ENCODE measurements at regions not wholly inside any gene's neighbourhood (a gene's known extent, or its start where the extent isn't known, plus 50 kb on each side); places are given as distances from the start of the nearest gene placed in this dataset.
"Not testable (repeated sequence)": the region's sequence is repeated elsewhere in the genome, so short reads cannot be mapped to it uniquely, and the experiment has no call there.

DNA sequence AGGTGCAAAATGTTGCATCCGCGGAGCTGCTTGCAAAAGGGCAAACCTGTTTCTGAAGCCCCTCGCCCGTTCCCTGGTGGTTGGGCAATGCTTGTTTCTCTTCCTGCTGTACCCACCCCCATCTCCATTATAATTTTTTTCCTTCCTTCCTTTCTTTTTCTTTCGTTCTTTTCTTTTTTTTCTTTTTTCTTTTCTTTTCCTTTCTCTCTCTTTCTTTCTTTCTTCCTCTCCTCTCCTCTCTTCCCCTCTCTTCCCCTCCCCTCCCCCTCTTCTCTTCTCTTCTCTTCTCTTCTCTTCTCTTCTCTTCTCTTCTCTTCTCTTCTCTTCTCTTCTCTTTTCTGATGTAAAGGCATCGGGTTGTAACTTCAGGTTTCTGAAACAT, 278.2 kb downstream of the GATA3 start:
- no peak for DNase-seq (ENCODE audit: low read depth in 1 of 2, low spot score in 1 of 2)

DNA sequence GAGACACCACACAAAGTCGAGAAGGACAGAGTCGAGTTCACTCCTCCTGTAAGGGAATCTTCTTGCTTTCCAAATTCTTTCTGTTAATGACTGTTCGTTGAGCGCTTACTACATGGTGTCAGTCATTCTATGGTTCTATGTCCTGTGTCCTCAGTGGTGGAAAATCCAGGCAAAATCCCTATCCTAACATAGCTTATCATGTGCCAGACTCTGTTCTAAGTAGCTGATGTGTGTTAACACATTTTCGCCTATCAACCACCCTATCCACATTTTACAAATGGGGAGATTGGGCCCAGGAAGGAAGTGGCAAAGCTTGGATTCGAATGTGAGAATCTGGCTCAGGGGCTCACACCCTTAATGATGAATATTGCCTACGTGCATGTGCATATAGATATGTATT, 280.1 kb downstream of the GATA3 start:
- no peak for DNase-seq (ENCODE audit: low read depth in 1 of 2, low spot score in 1 of 2)

DNA sequence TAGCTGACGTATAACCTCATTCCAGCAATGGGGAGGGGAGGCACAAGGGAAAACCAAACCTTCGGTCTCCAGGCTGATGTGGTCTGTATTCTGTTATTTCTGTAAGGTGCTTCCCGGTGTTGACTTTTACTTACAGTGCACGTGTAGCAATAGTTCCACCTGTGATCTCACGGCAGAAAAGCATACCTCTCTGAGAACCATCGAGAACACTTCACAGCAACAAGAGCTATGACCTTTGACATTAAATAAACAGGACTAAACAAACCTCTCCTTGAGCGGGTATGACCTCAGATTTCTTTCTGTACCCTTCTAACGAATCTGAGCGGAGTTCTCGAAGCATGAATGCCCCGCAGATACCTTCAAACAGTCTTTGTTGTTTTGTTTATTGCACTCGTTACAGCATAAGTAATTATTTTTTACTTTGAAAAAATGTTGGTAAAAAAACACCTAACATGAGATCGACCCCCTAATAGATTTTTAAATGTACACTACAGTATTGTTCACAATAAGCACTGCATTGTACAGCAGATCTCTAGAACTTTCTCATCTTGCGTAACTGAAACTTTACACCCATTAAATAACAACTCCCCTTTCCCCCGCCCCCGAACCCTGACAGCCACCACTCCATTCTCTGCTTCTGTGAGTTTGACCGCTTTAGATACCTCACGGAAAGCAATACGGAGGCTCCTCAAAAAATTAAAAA, 282.3 kb downstream of the GATA3 start:
- DNase-seq (ENCODE audit: low read depth in 1 of 2, low spot score in 1 of 2), result no peak

DNA sequence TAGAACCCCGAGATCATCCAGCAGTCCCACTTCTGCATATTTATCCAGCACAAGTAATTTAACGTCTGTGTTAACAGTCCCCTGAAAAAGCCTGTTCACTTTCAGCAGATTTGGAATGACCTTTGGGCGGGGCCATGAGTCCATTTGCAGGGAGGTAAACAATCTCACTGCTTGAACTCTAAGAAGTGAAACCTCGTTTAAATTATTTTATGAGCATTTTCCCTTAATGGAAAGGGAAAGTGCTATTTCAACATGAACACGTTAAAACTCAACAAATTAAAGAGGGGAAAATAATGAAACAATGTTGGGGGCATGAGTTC, 282.8 kb downstream of the GATA3 start:
- no peak for DNase-seq (ENCODE audit: low read depth in 1 of 2, low spot score in 1 of 2)

DNA sequence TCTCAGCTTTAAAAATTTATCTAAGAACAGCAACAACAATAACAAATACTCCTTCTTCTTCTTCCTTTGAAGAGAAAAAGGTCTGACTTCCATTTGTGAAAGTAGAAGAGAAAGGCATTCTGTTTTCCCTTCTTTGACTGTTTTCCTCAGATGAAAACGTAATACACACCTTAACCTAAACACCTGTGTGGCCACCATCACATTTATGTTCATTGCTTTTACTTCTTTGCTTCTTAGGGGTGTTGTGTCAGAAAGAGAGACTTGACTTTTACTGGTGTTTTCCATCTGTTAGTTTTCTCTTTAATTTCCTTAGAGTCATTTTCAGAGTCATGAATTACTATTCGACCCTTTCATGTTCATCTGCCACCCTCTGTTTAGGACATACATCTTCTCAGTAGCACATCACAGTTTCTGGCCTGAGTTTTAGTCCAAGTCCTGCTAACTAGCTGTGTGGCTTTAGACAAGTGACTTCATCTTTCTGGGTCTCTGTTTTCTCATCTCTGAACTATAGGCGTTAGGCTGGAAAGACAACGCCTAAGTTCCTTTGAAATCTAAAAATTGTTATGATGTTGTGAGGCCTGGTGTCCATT, 283.8 kb downstream of the GATA3 start:
- no peak for DNase-seq (ENCODE audit: low read depth in 1 of 2, low spot score in 1 of 2)

DNA sequence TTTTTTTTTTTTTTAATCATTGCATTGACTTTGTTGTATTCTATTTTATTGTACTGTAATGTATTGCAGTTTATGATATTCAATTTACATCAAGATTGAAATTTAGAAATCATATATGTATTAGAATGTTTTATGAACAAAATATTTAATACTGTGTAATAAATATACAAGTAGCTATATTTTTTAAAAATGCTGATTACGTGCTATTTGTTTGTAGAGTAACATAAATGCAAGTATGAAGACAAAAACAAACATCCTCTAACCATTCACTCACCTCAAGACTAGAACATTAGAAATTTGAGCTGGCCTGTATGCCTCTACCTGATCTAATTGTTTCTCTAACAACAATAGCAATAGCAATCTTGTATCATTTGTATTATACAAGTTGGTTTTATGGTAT, 290.3 kb downstream of the GATA3 start:
- no peak for DNase-seq (ENCODE audit: low read depth in 1 of 2, low spot score in 1 of 2)

DNA sequence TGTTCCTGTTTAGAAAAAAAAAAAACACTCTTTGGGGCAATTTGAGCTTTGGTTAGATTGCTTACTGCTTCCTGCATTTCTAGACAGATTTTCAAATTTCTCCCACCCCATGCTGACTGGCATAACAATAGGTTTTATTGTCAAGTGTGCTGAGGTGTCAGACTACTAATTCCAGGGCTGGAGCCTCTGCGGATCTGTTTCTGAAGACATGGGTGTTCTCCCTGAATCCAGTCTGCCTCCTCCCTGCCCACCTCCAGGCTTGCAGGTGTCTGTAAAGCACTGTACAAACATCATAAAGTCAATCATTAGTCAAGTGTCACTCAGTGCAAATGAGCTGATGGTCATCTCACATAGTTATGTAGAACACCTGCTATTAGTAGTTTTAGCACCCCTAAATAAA, 292.4 kb downstream of the GATA3 start:
- DNase-seq (ENCODE audit: low read depth in 1 of 2, low spot score in 1 of 2), result no peak

DNA sequence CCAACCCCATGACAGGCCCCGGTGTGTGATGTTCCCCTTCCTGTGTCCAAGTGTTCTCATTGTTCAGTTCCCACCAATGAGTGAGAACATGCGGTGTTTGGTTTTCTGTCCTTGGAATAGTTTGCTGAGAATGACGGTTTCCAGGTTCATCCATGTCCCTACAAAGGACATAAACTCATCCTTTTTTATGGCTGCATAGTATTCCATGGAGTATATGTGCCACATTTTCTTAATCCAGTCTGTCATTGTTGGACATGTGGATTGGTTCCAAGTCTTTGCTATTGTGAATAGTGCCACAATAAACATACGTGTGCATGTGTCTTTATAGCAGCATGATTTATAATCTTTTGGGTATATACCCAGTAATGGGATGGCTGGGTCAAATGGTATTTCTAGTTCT, 293.1 kb downstream of the GATA3 start:
- DNase-seq (ENCODE audit: low read depth in 1 of 2, low spot score in 1 of 2), result not testable (repeated sequence)

DNA sequence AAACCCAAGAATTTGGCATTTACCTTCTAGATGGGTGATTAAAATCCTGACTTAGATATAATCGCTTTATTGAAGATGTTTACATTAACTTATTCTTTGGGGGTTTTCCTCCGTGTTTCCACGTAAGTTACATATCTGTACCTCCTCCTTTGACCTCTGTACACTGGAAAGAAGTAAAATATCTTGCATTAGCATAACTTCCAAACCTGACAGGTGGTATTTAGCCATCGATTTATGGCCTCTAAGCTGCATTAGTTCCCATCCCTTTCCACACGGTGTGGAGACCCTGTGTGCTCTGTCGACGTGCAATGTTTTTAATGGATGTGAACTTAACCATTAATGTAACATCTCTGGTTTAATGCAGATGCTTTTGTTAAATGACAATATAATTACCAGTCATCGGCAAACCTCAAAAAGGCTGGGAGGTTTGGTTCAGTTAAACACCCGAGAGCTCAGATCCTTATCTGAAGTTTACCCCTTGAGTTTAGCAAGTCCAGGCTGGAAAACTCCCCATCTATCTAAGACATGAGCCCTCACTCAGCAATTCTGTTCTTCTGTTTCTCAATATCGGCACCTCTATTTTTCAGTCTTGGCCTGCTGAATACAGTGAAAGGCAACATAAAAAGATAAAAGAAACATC, 295.2 kb downstream of the GATA3 start:
- no peak for DNase-seq (ENCODE audit: low read depth in 1 of 2, low spot score in 1 of 2)

DNA sequence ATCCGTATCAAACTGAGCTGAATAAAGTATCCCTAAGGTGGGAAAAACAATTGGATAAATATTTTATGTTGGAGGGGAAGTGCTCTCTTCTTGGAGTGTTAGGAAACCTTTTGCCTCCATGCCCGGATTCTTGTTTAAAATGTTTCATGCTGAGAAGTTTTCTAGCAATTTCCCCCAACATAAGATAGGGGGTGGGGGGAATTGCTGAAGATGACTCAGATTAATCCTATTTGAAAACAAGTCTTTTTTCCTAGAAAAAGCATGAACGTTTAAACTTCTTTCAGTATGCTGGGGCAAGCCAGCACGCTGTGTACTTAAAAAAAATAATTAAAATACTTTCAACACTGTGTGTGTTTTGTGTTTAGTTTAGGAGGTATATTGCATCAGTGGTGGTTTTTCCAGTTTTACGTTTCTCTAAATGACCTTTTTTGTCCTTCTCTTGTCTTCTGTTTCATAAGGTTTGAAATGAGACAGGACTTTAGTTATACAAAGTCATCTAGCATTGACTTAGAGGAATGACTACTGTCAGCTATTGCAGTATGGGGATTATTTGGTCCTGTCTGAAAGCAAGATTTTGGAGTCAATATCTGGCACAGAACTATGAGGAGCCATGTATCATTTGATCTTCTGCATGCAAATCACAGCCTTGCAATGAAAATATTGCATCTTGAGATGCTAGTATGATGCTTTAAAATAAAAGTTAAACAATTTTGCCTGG, 295.9 kb downstream of the GATA3 start:
- DNase-seq (ENCODE audit: low read depth in 1 of 2, low spot score in 1 of 2), result no peak

DNA sequence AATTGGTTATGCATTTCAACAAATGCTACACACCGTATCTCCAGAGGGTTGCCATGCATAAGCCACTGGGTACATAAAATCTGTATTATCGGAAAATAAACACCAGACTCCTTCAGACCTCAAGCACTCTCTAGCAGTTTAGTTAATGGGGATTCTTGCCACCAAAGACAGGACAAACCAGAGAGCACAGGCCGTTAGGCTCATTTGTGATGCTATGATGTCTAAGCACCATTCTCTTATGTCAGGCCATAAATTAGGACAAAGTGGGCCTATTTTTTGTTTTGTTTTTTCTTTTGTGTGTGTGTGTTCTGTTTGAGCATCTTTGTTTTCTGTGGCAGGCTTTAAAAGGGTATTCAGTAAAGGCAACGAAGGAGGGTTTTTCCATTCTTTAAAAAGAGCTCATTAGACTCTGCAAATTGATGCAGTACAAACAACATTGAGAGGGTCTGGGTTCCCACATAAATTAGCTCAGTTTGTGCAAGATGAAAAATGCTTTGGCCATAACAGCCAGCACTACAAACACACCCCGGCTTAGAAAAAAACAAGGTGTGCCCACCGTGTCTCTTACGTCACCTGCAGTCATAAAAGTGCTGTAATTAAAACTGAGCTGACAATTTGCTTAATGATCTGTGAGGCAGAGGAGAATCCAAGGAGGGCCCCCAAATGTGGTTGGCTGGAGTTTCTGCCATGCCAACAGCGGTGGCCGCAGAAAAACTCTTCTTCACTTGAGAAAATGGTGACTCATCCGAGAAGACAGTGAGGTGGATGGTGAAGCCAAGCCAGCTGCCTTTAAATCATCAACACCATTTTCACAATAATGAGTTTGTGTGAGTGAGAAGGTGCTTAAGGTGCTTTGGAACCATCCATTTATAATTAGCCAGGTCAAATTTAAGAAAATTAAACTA, 297.9 kb downstream of the GATA3 start:
- no peak for DNase-seq (ENCODE audit: low read depth in 1 of 2, low spot score in 1 of 2)

DNA sequence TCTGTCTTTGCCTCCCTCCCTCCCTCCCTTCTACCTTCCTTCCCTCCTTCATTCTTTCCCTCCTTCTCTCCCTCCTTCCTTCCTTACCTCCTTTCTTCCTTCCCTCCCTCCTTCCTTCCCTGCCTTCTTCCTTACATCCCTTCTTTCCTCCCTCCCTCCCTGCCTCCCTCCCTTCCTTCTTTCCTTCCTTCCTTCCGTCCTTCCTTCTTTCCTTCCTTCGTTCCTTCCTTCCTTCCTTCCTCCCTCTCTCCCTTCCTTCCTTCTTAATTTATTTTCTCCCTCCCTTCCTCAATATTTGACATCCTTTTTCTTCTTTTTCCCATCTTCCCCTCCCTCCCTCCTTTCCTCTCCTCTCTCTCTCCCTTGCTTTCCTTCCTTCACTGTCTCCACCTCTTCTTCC, 301.8 kb downstream of the GATA3 start:
- DNase-seq (ENCODE audit: low read depth in 1 of 2, low spot score in 1 of 2), result no peak

DNA sequence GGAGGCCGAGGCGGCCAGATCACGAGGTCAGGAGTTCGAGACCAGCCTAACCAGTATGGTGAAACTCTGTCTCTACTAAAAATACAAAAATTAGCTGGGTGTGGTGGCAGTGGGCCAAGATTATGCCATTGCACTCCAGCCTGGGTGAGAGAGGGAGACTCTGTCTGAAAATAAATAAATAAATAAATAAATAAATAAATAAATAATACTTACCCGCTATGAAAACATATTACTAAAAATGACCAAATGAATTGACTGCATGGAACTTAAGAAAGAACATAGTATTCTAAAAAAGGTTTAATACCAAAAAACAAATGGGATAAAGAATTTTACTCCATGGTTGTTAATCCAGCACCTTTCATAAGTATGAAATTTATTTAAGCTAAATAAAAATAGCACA, 305.0 kb downstream of the GATA3 start:
- no peak for DNase-seq (ENCODE audit: low read depth in 1 of 2, low spot score in 1 of 2)

DNA sequence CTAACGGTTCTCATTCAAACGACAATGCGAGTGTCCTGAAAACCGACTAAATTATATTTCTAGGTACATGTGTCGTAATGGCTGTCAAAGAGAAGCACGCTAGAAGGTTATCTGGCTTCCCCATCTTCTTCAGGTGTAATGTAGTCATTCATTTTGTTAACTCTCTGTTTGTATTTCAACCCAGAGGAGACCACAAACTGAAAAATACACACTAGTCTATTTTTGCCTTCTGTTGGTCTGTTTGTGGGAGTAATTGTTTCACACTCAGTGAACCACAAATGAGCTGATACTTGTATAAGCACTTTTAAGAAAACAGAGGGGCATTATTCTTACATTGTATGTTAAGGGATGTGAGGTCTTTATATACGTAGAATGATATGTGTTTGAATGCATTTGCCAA, 305.9 kb downstream of the GATA3 start:
- no peak for DNase-seq (ENCODE audit: low read depth in 1 of 2, low spot score in 1 of 2)

DNA sequence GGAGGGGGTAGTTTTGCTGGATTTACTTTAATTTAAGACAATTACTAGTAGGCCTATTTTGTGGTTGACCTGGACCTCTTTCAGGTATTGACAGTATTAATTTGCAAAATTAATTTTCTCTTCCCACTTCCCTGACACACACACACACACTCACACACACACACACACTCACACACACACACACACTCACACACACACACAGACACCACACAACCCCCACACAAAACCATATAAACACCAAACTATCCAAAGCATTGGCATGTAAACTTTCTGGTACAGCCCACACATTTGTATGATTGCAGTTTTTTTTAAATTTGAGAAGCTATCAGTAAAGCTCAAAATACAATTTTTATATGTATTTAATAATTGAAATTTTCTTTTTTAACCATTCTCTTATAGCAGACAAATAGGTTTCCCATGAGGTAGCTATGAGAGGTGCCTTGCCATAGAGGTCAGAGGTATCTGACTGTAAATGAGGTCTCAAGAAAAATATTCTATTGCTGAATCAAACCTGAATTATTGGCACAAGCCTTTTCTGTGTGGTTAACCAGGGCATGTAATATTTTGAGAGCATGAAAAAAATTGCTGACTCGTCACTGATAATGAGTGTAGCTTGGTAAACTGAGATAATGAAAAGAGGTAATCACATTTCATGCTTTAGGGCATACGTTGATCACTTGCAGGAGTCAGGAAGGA, 306.5 kb downstream of the GATA3 start:
- DNase-seq (ENCODE audit: low read depth in 1 of 2, low spot score in 1 of 2), result no peak

DNA sequence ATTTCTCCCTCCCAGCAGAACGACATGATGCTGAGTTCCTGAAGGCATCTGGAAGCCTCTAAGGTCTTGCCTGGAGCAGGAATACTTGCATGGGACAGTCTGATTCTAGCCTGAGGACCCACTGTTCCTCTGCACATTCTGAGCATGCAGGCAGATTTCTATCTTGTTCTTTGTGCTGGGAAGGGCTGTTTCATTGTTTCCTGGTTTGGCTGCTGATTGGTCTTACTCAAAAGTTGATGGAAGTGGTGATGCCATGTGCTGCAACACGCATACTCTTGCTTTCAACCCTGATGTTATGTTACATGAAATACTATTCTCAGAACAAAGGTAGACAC, 307.0 kb downstream of the GATA3 start:
- no peak for DNase-seq (ENCODE audit: low read depth in 1 of 2, low spot score in 1 of 2)

DNA sequence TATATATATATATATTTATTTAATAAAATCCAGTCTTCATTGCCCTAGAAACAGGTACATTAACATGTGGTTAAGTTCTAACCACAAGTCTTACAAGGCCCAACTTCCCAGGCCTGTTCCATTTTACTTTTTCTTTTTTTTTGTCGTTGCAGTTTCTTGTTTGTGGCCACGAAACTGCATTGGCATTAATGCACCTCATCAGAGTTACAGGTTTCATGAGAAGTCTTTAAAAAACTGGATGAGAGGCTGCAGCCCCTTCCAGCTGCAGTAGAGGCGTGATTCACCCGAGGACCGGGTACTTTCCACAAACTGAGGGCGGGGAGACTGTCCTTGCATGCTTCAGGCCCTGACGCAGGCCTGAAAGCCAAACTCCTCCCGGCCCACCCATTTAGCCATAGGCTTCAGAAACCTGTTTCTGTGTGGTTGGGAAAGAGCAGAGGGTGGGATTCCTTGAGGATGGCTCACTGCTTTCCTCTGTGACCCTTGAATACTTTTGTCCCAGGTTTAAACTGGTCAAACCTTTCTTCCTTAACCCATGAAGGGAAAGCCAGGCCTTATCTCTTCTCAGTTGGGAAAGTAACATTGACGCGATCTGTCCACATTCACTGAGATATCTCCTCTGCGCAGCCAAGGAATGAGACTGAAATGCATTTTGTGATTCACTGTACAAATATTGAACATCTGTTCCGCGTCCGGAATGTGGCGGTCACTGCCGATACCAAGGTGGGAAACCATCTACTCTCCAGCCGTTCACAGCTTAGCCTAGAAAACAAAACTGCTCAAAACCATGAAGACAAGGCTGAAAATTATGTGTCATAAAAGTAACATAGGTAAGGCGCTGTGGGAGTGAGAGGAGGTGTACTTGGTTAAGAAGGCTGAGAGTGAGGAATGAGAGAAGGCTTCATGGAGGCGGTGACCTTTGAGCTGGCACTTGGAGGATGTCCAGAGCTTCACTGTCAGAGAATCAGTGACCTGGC, 311.7 kb downstream of the GATA3 start:
- peak; percentile 7 to 25 for DNase-seq (ENCODE audit: low read depth in 1 of 2, low spot score in 1 of 2)

DNA sequence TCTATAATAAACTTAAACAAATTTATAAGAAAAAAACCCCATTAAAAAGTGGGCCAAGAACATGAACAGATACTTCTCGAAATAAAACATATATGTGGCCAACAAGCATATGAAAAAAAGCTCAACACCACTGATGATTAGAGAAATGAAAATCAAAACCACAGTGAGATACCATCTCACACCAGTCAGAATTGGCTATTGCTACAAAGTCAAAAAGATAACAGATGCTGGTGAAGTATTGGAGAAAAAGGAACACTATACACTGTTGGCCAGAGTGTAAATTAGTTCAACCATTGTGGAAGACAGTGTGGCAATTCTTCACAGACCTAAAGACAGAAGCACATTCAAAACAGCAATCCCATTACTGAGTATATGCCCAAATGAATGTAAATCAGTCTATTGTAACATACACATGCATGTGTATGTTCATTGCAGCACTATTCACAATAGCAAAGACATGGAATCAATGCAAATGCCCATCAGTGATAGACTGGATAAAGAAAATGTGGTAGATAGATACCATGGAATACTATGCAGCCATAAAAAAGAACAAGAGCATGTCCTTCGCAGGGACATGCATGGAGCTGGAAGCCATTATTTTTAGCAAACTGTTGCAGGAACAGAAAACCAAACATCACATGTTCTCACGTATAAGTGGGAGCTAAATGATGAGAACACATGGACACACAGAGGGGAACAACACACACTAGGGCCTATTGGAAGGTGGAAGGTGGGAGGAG, 313.4 kb downstream of the GATA3 start:
- DNase-seq (ENCODE audit: low read depth in 1 of 2, low spot score in 1 of 2), result not testable (repeated sequence)

DNA sequence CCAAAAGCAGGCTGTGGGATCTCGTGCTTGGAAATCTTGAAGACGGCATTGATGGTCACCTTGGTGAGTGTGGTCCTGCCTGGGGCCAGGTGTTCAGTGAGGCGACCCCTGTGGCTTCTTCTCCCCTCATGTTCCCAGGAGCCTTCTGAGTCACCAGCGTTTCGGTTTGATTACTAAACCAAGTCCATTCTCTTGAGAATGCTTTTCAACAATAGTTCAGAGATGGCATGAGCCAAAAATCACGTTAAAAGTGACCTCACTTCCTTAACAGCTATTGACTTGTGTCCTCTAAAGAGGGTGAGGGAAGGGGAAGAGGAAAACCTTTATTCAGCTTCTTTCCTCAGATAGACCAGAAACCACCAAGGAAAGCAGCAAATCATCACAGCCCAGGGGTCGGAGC, 315.2 kb downstream of the GATA3 start:
- DNase-seq (ENCODE audit: low read depth in 1 of 2, low spot score in 1 of 2), result no peak
